B cell (primary cell): ENCODE measurements at regions not wholly inside any gene's neighbourhood (a gene's known extent, or its start where the extent isn't known, plus 50 kb on each side); places are given as distances from the start of the nearest gene placed in this dataset.

Experiments used
- ATAC-seq: fragments of 200-7000 bp; cut with Tn5 transposase; one replicate; pipeline ENCODE4 v1.10.0; 2021; ENCODE audit warnings: low read depth, mild to moderate bottlenecking, moderate number of reproducible peaks, moderate library complexity
- CTCF ChIA-PET: fragments of 350-600 bp; sonication (Branson Sonifier 250); formaldehyde crosslinking; loops from one replicate; lab custom pipeline; 2021; ENCODE audit warnings: antibody characterized with exemption, inconsistent platforms; lab: Charles Lee
- POLR2A ChIA-PET: fragments of 350-600 bp; sonication (Branson Sonifier 250); formaldehyde crosslinking; loops from one replicate; lab custom pipeline; 2021; ENCODE audit warnings: antibody characterized with exemption; lab: Charles Lee
- DNase-seq: peaks from one replicate; pipeline ENCODE4 v3.0.0; 2013
- H2AFZ ChIP-seq: 2 replicates; pipeline ENCODE4 v1.6.1; 2012; ENCODE audit warnings: mild to moderate bottlenecking, low read depth, low read length; ENCODE audit not compliant: insufficient read depth, poor library complexity, severe bottlenecking
- H3K27ac ChIP-seq, 2 donors: 1 replicate in 1 of 2; 2 replicates in 1 of 2; pipeline ENCODE4 v1.5.1; 2012 to 2013; ENCODE audit warnings: low read length in 2 of 2, mild to moderate bottlenecking in 2 of 2, moderate library complexity in 1 of 2
- H3K27me3 ChIP-seq, 4 experiments: fragments of 200-600 bp in 1 of 4; sonication (generic) in 1 of 4; replicated peaks in 1 of 4; 1 replicate in 2 of 4; 2 replicates in 2 of 4; pipeline versions ENCODE4 v1.6.1 to v1.7.0; 2013 to 2016; ENCODE audit warnings: low read length in 3 of 4, mild to moderate bottlenecking in 2 of 4, mixed read lengths in 1 of 4, moderate library complexity in 1 of 4; ENCODE audit not compliant: insufficient read depth in 4 of 4, control insufficient read depth in 3 of 4; ENCODE audit errors: control extremely low read depth in 1 of 4
- H3K36me3 ChIP-seq, 2 experiments: replicated peaks in 1 of 2; 1 replicate in 1 of 2; 2 replicates in 1 of 2; pipeline versions ENCODE4 v1.6.1 to v1.7.1; 2013; ENCODE audit warnings: low read length in 1 of 2; ENCODE audit not compliant: insufficient read depth in 2 of 2, control insufficient read depth in 1 of 2; ENCODE audit errors: control extremely low read depth in 1 of 2, extremely low read depth in 1 of 2
- H3K4me1 ChIP-seq, 2 donors: fragments of 200-600 bp in 1 of 2; sonication (generic) in 1 of 2; 1 replicate in 1 of 2; 2 replicates in 1 of 2; pipeline versions ENCODE4 v1.5.1 to v1.6.1; 2013 to 2017; ENCODE audit warnings: low read length in 2 of 2; ENCODE audit not compliant: control insufficient read depth in 2 of 2, insufficient read depth in 2 of 2
- H3K4me2 ChIP-seq: replicated peaks from 2 replicates; pipeline ENCODE3; 2012; ENCODE audit warnings: mild to moderate bottlenecking, low read depth, low read length; ENCODE audit not compliant: poor library complexity, severe bottlenecking
- H3K4me3 ChIP-seq, 5 experiments: fragments of 200-600 bp in 1 of 5; sonication (generic) in 1 of 5; 1 replicate in 3 of 5; 2 replicates in 2 of 5; pipeline versions ENCODE4 v1.5.1 to v1.7.0; 2011 to 2016; ENCODE audit warnings: low read length in 4 of 5, mild to moderate bottlenecking in 4 of 5, low read depth in 2 of 5, control low read depth in 1 of 5, moderate library complexity in 1 of 5; ENCODE audit not compliant: insufficient read depth in 1 of 5; ENCODE audit errors: control extremely low read depth in 1 of 5, extremely low read depth in 1 of 5
- H3K79me2 ChIP-seq: fragments of 200-600 bp; sonication (generic); one replicate; pipeline ENCODE4 v1.6.0; 2016; ENCODE audit warnings: low read length; ENCODE audit not compliant: control insufficient read depth, insufficient read depth
- H3K9ac ChIP-seq: fragments of 200-600 bp; sonication (generic); 2 replicates; pipeline ENCODE4 v1.6.1; 2017; ENCODE audit warnings: mild to moderate bottlenecking, low read length, moderate library complexity
- H3K9me3 ChIP-seq, 3 donors: one replicate each; pipeline versions ENCODE4 v1.6.1 to v1.7.1; 2013; ENCODE audit warnings: low read length in 2 of 3; ENCODE audit not compliant: control insufficient read depth in 2 of 3, insufficient read depth in 1 of 3; ENCODE audit errors: control extremely low read depth in 1 of 3
- H4K20me1 ChIP-seq: 2 replicates; pipeline ENCODE4 v1.6.0; 2012; ENCODE audit warnings: mild to moderate bottlenecking, low read length; ENCODE audit not compliant: insufficient read depth, control insufficient read depth, poor library complexity, severe bottlenecking
- H3K27ac Mint-ChIP-seq: one replicate; pipeline ENCODE4 v1.8.0; 2021; ENCODE audit warnings: mixed read lengths
- H3K27me3 Mint-ChIP-seq: one replicate; pipeline ENCODE4 v1.8.0; 2021; ENCODE audit warnings: mixed read lengths
- H3K4me1 Mint-ChIP-seq: one replicate; pipeline ENCODE4 v1.8.0; 2021; ENCODE audit warnings: mixed read lengths
- H3K4me3 Mint-ChIP-seq: one replicate; pipeline ENCODE4 v1.8.0; 2021; ENCODE audit warnings: mixed read lengths
- H3K9me3 Mint-ChIP-seq: one replicate; pipeline ENCODE4 v1.8.0; 2022; ENCODE audit warnings: mixed read lengths; ENCODE audit not compliant: insufficient read depth
- CTCF ChIP-seq: fragments of 200-600 bp; IDR thresholded peaks from one replicate; pipeline ENCODE4 v1.8.0; 2022; ENCODE audit warnings: antibody characterized with exemption, mild to moderate bottlenecking
- EZH2 ChIP-seq: IDR thresholded peaks from 2 replicates; pipeline ENCODE4 v1.6.1; 2012; ENCODE audit warnings: borderline replicate concordance, low read depth, mild to moderate bottlenecking, moderate library complexity, low read length; ENCODE audit not compliant: insufficient read depth, poor library complexity, severe bottlenecking
- WGBS: methylation state at CpG from one replicate; pipeline ENCODE4 v1.1.5; 2013; ENCODE audit warnings: missing lambda C conversion rate; ENCODE audit not compliant: insufficient coverage; 5-methylcytosine and 5-hydroxymethylcytosine counted together
- intact Hi-C: fragments of 100-400 bp; cut with micrococcal nuclease; formaldehyde crosslinking; loops from one replicate; pipeline ENCODE4 v1.10.0; 2022

GRCh38 chr9:28960602-28961001, 1387.3 kb upstream of the C9orf72 start:
- no peak overlapping the region for H3K27ac Mint-ChIP-seq
- H2AFZ ChIP-seq, result no peak overlapping the region
- H3K36me3 ChIP-seq, result no peaks in the 10 kb centered on the region
- ATAC-seq (no peak), DNase-seq (no peak)
- no peaks in the 10 kb centered on the region for H3K27me3 ChIP-seq
- no peaks in the 10 kb centered on the region for H3K79me2 ChIP-seq
- H3K27me3 Mint-ChIP-seq, result no peaks in the 10 kb centered on the region
- no peak overlapping the region for H3K27ac ChIP-seq
- no peaks in the 10 kb centered on the region for H3K4me1 ChIP-seq
- CTCF ChIA-PET, result no interaction called here
- H3K4me3 ChIP-seq, result no peak overlapping the region
- POLR2A ChIA-PET, result no interaction called here
- intact Hi-C loops, result no loop called here
- no peaks in the 10 kb centered on the region for H3K4me1 Mint-ChIP-seq
- H3K9me3 Mint-ChIP-seq, result no peaks in the 10 kb centered on the region
- H3K9me3 ChIP-seq, result no peaks in the 10 kb centered on the region
- H4K20me1 ChIP-seq, result no peaks in the 10 kb centered on the region
- no peak overlapping the region for H3K9ac ChIP-seq
- TF ChIP-seq CTCF (no peak), EZH2 (no peak)
- H3K4me2 ChIP-seq, result no peak overlapping the region
- no peak overlapping the region for H3K4me3 Mint-ChIP-seq

GRCh38 chr9:28961623-28962022, 1388.3 kb upstream of the C9orf72 start:
- TF ChIP-seq CTCF, result no peak
- no peaks in the 10 kb centered on the region for H3K36me3 ChIP-seq
- H3K4me1 ChIP-seq, result no peaks in the 10 kb centered on the region
- ATAC-seq (no peak), DNase-seq (no peak)
- H2AFZ ChIP-seq, result no peak overlapping the region
- no peak overlapping the region for H3K4me3 Mint-ChIP-seq
- H3K27ac ChIP-seq, result no peak overlapping the region
- H3K79me2 ChIP-seq, result no peaks in the 10 kb centered on the region
- no peaks in the 10 kb centered on the region for H3K9me3 ChIP-seq
- H3K4me2 ChIP-seq, result no peak overlapping the region
- ChIA-PET POLR2A (no interaction called here), CTCF (no interaction called here)
- no peaks in the 10 kb centered on the region for H3K9me3 Mint-ChIP-seq
- no peaks in the 10 kb centered on the region for H3K4me1 Mint-ChIP-seq
- H3K4me3 ChIP-seq, result no peak overlapping the region
- intact Hi-C loops, result no loop called here
- no peak overlapping the region for H3K9ac ChIP-seq
- 100% methylated on average over 1 of the region's 3 CpGs for WGBS
- H3K27me3 ChIP-seq, result no peaks in the 10 kb centered on the region
- H3K27ac Mint-ChIP-seq, result no peak overlapping the region
- no peaks in the 10 kb centered on the region for H4K20me1 ChIP-seq
- H3K27me3 Mint-ChIP-seq, result no peaks in the 10 kb centered on the region
